GM10266 (cell line): ENCODE measurements at regions not wholly inside any gene's neighbourhood (a gene's known extent, or its start where the extent isn't known, plus 50 kb on each side); places are given as distances from the start of the nearest gene placed in this dataset.
A peak's percentile ranks its signal among the peaks of the same experiment; 100 is the strongest.

ENCODE experiments used
- DNase-seq: peaks from one replicate; pipeline ENCODE4 v3.0.0; 2012; ENCODE audit errors: extremely low spot score
- TF ChIP-seq, protein P1 (sequence below): IDR thresholded peaks from 2 replicates; pipeline ENCODE4 v1.5.1; 2012; ENCODE audit warnings: mild to moderate bottlenecking, low read depth; ENCODE audit not compliant: control insufficient read depth, insufficient read depth; ENCODE audit errors: missing control alignments

DNA sequence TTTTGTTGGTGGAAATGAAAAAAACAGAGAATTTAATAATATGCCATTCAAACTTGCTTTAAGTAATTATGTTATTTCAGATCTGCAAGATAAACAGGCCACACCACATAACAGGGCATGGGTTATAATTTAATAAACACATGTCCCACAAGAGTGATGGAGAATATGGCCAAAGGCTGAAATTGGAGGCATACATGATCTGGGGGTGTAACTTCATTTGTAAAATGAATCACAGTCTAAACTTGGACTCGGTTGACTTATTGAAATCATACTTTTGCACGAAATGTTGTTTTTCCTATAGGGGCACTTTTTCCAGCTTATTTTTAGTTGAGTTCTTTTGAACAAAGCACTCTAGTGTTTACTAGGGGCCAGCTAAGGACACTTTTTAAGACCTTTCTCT, 151.6 kb downstream of the TMEM26 start:
- no peak for DNase-seq
- TF ChIP-seq, protein P1, sequence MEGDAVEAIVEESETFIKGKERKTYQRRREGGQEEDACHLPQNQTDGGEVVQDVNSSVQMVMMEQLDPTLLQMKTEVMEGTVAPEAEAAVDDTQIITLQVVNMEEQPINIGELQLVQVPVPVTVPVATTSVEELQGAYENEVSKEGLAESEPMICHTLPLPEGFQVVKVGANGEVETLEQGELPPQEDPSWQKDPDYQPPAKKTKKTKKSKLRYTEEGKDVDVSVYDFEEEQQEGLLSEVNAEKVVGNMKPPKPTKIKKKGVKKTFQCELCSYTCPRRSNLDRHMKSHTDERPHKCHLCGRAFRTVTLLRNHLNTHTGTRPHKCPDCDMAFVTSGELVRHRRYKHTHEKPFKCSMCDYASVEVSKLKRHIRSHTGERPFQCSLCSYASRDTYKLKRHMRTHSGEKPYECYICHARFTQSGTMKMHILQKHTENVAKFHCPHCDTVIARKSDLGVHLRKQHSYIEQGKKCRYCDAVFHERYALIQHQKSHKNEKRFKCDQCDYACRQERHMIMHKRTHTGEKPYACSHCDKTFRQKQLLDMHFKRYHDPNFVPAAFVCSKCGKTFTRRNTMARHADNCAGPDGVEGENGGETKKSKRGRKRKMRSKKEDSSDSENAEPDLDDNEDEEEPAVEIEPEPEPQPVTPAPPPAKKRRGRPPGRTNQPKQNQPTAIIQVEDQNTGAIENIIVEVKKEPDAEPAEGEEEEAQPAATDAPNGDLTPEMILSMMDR = no peak

DNA sequence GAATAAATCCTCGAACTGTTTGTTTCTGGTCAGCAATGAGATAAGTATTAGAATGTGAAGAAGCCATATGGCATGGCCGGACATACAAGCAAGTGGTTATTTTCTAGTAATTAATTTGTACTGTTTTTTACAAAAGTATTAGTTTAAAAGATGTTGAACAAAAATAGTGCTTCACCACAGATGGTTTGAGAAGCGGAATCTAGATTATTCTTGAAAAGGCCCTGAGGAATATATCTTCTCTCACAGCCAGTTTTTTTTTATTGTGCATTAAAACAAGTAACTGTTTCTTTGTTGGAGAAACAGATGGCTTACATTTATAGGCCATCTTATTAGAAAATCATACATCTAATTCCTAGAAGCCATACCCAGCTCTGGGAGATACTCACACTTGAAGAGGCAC, 153.3 kb downstream of the TMEM26 start:
- TF ChIP-seq, protein P1 = no peak
- no peak for DNase-seq

DNA sequence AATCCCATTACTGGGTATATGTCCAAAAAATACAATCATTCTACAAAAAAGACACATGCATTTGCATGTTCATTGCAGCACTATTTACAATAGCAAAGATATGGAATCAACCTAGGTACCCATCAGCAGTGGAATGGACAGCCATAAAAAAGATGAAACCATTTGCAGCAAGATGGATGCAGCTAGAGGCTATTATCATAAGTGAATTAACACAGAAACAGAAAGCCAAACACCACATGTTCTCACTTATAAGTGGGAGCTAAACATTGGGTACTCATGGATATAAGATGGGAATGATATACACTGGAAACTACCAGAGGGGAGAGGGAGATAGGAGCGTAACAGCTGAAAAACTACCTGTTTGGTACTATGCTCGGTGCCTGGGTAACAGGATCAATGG, 154.0 kb downstream of the TMEM26 start:
- TF ChIP-seq, protein P1 = no peak
- no peak for DNase-seq

DNA sequence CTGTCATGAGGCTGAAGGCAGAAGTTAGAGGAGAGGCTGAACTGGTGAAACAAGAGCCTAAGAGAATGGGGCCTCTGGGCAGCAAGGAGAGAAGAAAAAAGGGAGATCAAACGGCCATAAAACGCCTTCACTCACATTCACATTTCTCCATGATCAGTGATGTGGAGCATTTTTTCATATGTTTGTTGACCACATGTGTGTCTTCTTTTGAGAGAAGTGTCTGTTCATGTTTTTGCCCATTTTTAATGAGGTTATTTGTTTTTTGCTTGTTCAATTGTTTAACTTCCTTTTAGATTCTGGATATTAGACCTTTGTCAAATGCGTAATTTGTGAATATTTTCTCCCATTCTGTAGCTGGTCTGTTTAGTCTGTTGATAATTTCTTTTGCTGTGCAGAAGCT, 155.0 kb downstream of the TMEM26 start:
- TF ChIP-seq, protein P1 = no peak
- DNase-seq = no peak

DNA sequence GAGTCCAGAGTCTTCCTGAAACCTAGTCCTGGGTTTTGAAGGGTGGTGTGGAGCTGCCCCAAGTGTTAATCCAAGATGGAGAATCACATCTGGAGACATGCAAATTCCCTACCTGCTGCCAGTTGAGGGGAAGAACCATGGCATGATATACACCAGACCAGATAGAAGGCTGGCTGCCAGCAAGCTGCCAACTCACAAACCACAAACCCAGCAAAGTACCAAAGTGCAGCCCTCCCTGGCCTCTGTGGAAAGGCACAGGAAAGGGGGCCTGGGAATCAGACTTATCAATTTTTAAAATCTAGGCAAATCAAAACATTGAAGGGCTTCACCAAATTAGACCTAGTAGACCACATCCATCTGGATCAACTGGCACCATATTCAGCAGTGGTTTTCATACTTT, 157.0 kb downstream of the TMEM26 start:
- TF ChIP-seq, protein P1 = no peak
- no peak for DNase-seq

DNA sequence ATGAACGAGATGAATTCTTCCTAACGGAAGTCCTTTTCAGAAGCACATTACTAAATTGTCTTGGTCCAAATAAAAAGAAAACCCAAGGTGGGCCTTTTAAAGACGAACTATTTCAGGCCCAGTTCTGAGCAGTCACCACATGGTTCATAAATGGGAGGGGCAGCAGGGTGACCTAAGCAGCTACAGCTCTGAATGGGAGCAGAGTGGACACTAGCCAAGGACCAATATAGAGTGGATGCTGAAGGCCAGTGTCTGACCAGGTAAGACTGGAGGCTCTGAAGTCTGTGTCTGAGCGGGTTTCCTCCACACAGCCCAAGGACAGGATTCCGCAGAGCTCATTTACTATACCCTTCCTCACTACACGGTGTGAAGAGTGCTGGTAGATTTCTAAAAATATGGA, 159.1 kb downstream of the TMEM26 start:
- no peak for DNase-seq
- TF ChIP-seq, protein P1 = no peak

DNA sequence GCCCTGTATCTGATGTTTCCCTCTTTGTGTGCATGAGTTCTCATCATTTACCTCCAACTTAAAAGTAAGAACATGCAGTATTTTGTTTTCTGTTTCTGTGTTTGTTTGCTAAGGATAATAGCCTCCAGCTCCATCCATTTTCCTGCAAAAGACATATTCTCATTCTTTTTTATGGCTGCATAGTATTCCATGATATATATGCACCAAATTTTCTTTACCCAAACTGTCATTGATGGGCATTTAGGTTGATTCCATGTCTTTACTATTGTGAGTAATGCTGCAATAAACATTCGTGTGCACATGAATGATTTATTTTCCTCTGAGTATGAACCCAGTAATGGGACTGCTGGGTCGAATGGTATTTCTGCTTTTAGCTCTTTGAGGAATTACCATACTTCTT, 163.4 kb downstream of the TMEM26 start:
- TF ChIP-seq, protein P1 = no peak
- no peak for DNase-seq

DNA sequence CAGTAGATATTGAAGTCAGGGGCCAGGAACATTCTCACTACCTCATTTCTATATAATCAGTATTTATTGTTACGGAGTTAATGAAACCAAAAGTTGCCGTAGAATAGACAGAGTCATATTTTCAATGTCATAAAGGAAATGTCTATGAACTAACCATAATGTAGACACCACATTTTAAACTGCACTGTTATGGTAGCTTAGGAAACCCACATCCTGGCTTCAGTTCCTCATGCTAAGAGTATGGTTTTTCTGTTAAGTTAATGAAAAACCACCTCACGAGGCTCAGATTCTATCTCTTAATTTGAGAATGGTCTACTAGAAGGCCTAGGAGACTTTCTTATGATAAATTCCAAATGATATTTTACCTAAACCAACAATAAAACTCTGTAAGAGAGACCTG, 166.5 kb downstream of the TMEM26 start:
- DNase-seq = peak; percentile 40
- TF ChIP-seq, protein P1 = no peak
